ENCODE measurements at regions not wholly inside any gene's neighbourhood (a gene's known extent, or its start where the extent isn't known, plus 50 kb on each side); places are given as distances from the start of the nearest gene placed in this dataset.

DNA sequence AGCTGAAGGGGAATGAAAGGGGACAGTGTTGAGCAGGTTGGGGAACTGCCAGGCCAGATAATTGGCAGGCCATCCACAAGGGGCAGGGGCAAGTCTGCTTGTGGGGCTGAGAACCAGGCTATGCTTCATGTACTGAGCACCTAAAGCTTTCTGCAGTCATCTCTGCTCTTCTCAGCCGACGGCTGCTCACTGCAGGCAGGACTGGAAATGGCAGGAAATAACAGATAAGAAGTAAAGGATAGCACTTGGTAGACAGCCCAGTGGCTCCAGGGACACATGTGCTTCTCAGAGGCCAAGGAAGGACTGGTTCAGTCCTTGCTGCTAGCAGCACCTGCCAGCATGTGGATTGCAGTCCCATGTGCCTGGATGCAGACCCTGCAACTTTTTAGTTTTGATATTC is 89.8 kb downstream of the CD164 start:
- no peaks in the 10 kb centered on the region for H3K36me3 ChIP-seq (ENCODE audit: control insufficient read depth in 2 of 2, extremely low read depth in 1 of 2, insufficient read depth in 2 of 2, low read length in 2 of 2)
- no peaks in the 10 kb centered on the region for H3K9me1 ChIP-seq (replicated peaks; ENCODE audit: control insufficient read depth, extremely low read depth, insufficient read depth, low read length)
- H3K4me1 ChIP-seq (ENCODE audit: control insufficient read depth, extremely low read depth, insufficient read depth, low read length) = no peaks in the 10 kb centered on the region
- ChIA-PET CTCF (no interaction called here), POLR2A (no interaction called here)
- TF ChIP-seq GATA2 (IDR thresholded peaks at IDR 0.05; ENCODE audit: insufficient read depth, insufficient read length, low read depth, low read length) (no peak), JUN (IDR thresholded peaks at IDR 0.05; ENCODE audit: borderline replicate concordance, insufficient read depth, insufficient read length, low read depth) (no peak), EZH2 (IDR thresholded peaks at IDR 0.05; ENCODE audit: borderline replicate concordance, low read depth, low read length, severe bottlenecking) (no peak), MYC (IDR thresholded peaks at IDR 0.05; ENCODE audit: low read depth, low read length) (no peak), POLR2AphosphoS5 (IDR thresholded peaks at IDR 0.05; ENCODE audit: insufficient read depth, low read depth, low read length) (no peak), POLR2A (IDR thresholded peaks at IDR 0.05; ENCODE audit: low read depth, low read length) (no peak), FOS (IDR thresholded peaks at IDR 0.05; ENCODE audit: borderline replicate concordance, insufficient read depth, low read length) (no peak)
- TF ChIP-seq, protein P1, sequence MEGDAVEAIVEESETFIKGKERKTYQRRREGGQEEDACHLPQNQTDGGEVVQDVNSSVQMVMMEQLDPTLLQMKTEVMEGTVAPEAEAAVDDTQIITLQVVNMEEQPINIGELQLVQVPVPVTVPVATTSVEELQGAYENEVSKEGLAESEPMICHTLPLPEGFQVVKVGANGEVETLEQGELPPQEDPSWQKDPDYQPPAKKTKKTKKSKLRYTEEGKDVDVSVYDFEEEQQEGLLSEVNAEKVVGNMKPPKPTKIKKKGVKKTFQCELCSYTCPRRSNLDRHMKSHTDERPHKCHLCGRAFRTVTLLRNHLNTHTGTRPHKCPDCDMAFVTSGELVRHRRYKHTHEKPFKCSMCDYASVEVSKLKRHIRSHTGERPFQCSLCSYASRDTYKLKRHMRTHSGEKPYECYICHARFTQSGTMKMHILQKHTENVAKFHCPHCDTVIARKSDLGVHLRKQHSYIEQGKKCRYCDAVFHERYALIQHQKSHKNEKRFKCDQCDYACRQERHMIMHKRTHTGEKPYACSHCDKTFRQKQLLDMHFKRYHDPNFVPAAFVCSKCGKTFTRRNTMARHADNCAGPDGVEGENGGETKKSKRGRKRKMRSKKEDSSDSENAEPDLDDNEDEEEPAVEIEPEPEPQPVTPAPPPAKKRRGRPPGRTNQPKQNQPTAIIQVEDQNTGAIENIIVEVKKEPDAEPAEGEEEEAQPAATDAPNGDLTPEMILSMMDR (IDR thresholded peaks at IDR 0.05; ENCODE audit: extremely low read depth in 1 of 2, insufficient read depth in 1 of 2, low read depth in 1 of 2, low read length in 2 of 2) = no peak
- TF ChIP-seq, protein P2, sequence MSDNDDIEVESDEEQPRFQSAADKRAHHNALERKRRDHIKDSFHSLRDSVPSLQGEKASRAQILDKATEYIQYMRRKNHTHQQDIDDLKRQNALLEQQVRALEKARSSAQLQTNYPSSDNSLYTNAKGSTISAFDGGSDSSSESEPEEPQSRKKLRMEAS (IDR thresholded peaks at IDR 0.05; ENCODE audit: insufficient read depth, insufficient read length) = no peak
- no peaks in the 10 kb centered on the region for H4K20me1 ChIP-seq (replicated peaks; ENCODE audit: control insufficient read depth, extremely low read depth, insufficient read depth, low read length)
- BruUV-seq (replicated peaks) = no TSS peak
- intact Hi-C loops (cut with micrococcal nuclease) = no loop called here
- H3K4me2 ChIP-seq (ENCODE audit: insufficient read depth, low read length) = no peak overlapping the region
- peaks cover 4 to 6% of the 10 kb centered on the region in 2 experiments for H3K27me3 ChIP-seq (ENCODE audit: control insufficient read depth in 2 of 2, insufficient read depth in 2 of 2, low read length in 2 of 2)
- dilution Hi-C loops (cut with MboI; ENCODE audit: extremely low pct_ligation_motif_present, low sequenced_read_pairs) = no loop called here
- no peaks in the 10 kb centered on the region for H3K79me2 ChIP-seq (ENCODE audit: control insufficient read depth, insufficient read depth, low read length)
- H2AFZ ChIP-seq (ENCODE audit: low read depth, low read length) = no peak overlapping the region
- H3K9me3 ChIP-seq (replicated peaks; ENCODE audit: control insufficient read depth, insufficient read depth, low read length) = no peaks in the 10 kb centered on the region
- no peak for DNase-seq (ENCODE audit: low read depth, low spot score)
- no peak overlapping the region for H3K4me3 ChIP-seq (replicated peaks in 1 of 3; ENCODE audit: insufficient read depth in 1 of 3, low read depth in 1 of 3, low read length in 3 of 3)
- H3K27ac ChIP-seq (ENCODE audit: insufficient read depth, low read depth, low read length) = no peak overlapping the region
- H3K9ac ChIP-seq (replicated peaks; ENCODE audit: extremely low read depth, insufficient read depth, low read length) = no peak overlapping the region
- no peak for FAIRE-seq
